Fibroblast of pulmonary artery (primary cell): ENCODE measurements at regions not wholly inside any gene's neighbourhood (a gene's known extent, or its start where the extent isn't known, plus 50 kb on each side); places are given as distances from the start of the nearest gene placed in this dataset.
"Not testable (repeated sequence)": the region's sequence is repeated elsewhere in the genome, so short reads cannot be mapped to it uniquely, and the experiment has no call there.

Experiments
- DNase-seq: peaks from one replicate; pipeline ENCODE4 v3.0.0-alpha.2; 2010; ENCODE audit warnings: low read depth
- H3K4me3 ChIP-seq: replicated peaks from 2 replicates; pipeline ENCODE4 v1.5.1; 2011; ENCODE audit warnings: low read depth, mild to moderate bottlenecking, control low read depth, low read length, moderate library complexity
- TF ChIP-seq, protein P1 (sequence below): IDR thresholded peaks from 2 replicates; pipeline ENCODE4 v1.5.1; 2011; ENCODE audit warnings: mild to moderate bottlenecking, control low read depth, low read length, inconsistent platforms; ENCODE audit errors: missing control alignments

DNA sequence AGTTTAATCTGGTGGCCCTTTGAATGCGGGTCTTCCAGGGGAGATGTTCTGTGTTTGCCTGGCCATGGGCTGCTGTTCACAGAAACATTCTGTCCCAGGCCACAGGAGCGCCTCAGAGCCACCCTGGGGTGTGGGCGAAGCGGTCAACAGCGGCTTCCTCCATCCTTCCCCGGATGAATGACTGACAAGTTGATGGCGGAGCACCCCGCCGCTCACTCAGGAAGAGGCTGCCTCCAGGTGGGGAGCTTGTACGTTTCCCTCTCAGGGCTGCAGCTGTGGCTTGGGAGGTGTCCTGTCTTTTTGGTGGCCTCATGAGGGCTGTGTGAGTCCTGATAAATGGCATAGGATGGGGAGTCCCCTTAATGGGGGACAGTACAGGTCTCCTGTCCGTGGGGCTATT, 178.4 kb downstream of the NRN1 start:
- TF ChIP-seq, protein P1, sequence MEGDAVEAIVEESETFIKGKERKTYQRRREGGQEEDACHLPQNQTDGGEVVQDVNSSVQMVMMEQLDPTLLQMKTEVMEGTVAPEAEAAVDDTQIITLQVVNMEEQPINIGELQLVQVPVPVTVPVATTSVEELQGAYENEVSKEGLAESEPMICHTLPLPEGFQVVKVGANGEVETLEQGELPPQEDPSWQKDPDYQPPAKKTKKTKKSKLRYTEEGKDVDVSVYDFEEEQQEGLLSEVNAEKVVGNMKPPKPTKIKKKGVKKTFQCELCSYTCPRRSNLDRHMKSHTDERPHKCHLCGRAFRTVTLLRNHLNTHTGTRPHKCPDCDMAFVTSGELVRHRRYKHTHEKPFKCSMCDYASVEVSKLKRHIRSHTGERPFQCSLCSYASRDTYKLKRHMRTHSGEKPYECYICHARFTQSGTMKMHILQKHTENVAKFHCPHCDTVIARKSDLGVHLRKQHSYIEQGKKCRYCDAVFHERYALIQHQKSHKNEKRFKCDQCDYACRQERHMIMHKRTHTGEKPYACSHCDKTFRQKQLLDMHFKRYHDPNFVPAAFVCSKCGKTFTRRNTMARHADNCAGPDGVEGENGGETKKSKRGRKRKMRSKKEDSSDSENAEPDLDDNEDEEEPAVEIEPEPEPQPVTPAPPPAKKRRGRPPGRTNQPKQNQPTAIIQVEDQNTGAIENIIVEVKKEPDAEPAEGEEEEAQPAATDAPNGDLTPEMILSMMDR, result no peak
- no peak overlapping the region for H3K4me3 ChIP-seq
- no peak for DNase-seq

DNA sequence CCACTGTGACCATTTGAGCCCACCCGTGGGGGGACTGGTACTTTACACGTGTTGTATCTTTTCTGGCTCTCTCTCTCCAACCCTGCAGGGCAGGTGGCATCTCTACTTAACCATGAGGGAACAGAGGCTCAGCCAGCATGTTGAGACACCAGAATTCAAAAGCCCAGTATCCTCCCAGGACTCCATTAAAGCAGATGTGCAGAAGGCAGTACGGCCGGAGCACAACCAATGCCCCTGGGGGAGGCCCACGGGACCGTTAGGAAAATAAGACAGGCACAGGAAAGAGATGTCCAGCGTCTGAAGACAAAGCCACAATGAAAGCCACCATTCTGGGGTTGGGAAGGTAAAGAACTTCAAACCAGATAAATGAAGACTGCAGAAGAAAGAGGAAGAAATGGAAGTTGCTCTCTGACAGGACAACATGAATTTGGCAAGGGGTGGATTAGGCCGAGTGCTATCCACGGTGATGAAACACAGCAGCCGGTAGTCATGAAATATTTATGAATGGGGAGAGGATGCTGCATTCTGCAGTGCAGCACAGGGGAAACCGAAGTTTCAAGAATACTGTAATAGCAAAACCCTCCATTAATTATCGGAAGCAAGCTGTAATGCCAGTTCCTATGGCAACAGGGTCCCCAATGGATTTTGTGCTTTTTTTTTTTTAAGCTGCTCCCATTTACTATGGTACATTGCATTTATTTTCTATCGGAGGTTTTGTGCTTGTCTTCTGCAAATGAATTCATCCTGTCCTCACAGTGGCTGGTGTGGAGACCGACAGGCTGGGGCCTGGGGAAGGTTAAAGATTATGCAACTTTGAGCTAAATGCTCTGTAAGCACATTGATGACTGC, 179.4 kb downstream of the NRN1 start:
- DNase-seq, result no peak
- H3K4me3 ChIP-seq, result no peak overlapping the region
- TF ChIP-seq, protein P1, result no peak

DNA sequence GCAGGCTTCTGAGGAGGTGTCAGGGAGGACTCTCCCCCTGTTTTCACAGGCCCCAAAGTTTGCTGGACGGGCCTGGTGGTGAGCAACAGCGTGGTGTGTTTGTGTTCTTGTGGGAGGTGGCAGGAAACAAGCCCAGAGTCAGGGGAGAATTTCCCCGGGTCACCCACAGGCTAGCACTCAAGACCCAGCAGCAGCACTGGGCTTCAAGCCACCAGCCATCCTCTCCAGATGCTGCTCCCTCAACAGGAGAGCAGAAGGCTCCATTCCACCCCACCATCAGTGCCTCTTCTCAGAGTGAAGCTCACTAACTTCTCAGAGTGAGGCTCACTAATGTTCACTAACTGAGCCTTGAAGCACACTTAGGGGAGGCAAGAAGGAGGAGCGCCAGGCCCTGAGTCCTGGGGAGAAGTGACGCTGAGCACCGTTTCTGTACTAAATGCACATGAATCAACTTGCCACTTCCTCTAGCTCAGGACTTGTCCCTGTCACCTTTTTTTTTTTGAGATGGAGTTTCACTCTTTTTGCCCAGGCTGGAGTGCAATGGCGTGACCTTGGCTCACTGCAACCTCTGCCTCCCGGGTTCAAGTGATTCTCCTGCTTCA, 182.2 kb downstream of the NRN1 start:
- not testable (repeated sequence) for H3K4me3 ChIP-seq, DNase-seq
